ENCODE measurements at regions not wholly inside any gene's neighbourhood (a gene's known extent, or its start where the extent isn't known, plus 50 kb on each side); places are given as distances from the start of the nearest gene placed in this dataset.

DNA sequence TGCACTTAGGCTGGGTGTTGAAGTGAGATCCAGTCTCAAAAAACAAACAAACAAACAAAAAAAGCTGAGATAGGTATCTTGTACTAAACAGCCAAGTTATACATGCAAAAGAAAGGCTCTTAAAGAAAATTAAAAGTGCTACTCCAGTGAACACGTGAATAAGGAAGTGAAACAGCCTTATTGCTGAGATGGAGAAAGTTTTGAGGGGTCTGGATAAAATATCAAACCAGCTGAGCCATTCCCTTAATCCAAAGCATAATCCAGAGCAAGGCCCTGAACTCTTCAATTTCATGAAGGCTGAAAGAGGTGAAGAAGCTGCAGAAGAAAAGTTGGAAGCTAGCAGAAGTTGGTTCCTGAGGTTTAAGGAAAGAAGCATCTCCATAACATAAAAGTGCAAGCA is 360.5 kb upstream of the DAB1 start:
- Mint-ChIP-seq H3K27me3 (ENCODE audit: unreplicated experiment) (no peaks in the 10 kb centered on the region), H3K4me3 (ENCODE audit: unreplicated experiment) (no peak overlapping the region), H3K4me1 (ENCODE audit: unreplicated experiment) (no peaks in the 10 kb centered on the region), H3K9me3 (ENCODE audit: unreplicated experiment) (no peaks in the 10 kb centered on the region), H3K27ac (ENCODE audit: unreplicated experiment) (no peak overlapping the region), H3K36me3 (ENCODE audit: unreplicated experiment) (no peaks in the 10 kb centered on the region)
- no peak for DNase-seq (ENCODE audit: extremely low spot score, unreplicated experiment)
- TF ChIP-seq, protein P1, sequence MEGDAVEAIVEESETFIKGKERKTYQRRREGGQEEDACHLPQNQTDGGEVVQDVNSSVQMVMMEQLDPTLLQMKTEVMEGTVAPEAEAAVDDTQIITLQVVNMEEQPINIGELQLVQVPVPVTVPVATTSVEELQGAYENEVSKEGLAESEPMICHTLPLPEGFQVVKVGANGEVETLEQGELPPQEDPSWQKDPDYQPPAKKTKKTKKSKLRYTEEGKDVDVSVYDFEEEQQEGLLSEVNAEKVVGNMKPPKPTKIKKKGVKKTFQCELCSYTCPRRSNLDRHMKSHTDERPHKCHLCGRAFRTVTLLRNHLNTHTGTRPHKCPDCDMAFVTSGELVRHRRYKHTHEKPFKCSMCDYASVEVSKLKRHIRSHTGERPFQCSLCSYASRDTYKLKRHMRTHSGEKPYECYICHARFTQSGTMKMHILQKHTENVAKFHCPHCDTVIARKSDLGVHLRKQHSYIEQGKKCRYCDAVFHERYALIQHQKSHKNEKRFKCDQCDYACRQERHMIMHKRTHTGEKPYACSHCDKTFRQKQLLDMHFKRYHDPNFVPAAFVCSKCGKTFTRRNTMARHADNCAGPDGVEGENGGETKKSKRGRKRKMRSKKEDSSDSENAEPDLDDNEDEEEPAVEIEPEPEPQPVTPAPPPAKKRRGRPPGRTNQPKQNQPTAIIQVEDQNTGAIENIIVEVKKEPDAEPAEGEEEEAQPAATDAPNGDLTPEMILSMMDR (IDR thresholded peaks at IDR 0.05), result no peak

GRCh38 chr1:57782357-57782756 is 358.5 kb upstream of the DAB1 start:
- H3K9me3 Mint-ChIP-seq (ENCODE audit: unreplicated experiment), result no peaks in the 10 kb centered on the region
- H3K4me3 Mint-ChIP-seq (ENCODE audit: unreplicated experiment), result no peak overlapping the region
- DNase-seq (ENCODE audit: extremely low spot score, unreplicated experiment), result no peak
- no peaks in the 10 kb centered on the region for H3K36me3 Mint-ChIP-seq (ENCODE audit: unreplicated experiment)
- TF ChIP-seq, protein P1 (IDR thresholded peaks at IDR 0.05), result no peak
- H3K27me3 Mint-ChIP-seq (ENCODE audit: unreplicated experiment), result peaks cover 3% of the 10 kb centered on the region
- H3K4me1 Mint-ChIP-seq (ENCODE audit: unreplicated experiment), result no peaks in the 10 kb centered on the region
- H3K27ac Mint-ChIP-seq (ENCODE audit: unreplicated experiment), result no peak overlapping the region

GRCh38 chr1:57772580-57773195 is 348.8 kb upstream of the DAB1 start:
- H3K36me3 Mint-ChIP-seq (ENCODE audit: unreplicated experiment), result no peaks in the 10 kb centered on the region
- H3K4me3 Mint-ChIP-seq (ENCODE audit: unreplicated experiment), result no peak overlapping the region
- H3K27me3 Mint-ChIP-seq (ENCODE audit: unreplicated experiment), result peaks cover 4% of the 10 kb centered on the region
- H3K9me3 Mint-ChIP-seq (ENCODE audit: unreplicated experiment), result no peaks in the 10 kb centered on the region
- TF ChIP-seq, protein P1 (IDR thresholded peaks at IDR 0.05), result no peak
- H3K4me1 Mint-ChIP-seq (ENCODE audit: unreplicated experiment), result no peaks in the 10 kb centered on the region
- H3K27ac Mint-ChIP-seq (ENCODE audit: unreplicated experiment), result no peak overlapping the region
- DNase-seq (ENCODE audit: extremely low spot score, unreplicated experiment), result no peak

GRCh38 chr1:57770772-57771171 is 346.9 kb upstream of the DAB1 start:
- H3K4me1 Mint-ChIP-seq (ENCODE audit: unreplicated experiment), result no peaks in the 10 kb centered on the region
- no peak overlapping the region for H3K4me3 Mint-ChIP-seq (ENCODE audit: unreplicated experiment)

GRCh38 chr1:57770236-57770635 is 346.4 kb upstream of the DAB1 start:
- TF ChIP-seq, protein P1 (IDR thresholded peaks at IDR 0.05), result no peak
- no peak overlapping the region for H3K27ac Mint-ChIP-seq (ENCODE audit: unreplicated experiment)
- no peaks in the 10 kb centered on the region for H3K36me3 Mint-ChIP-seq (ENCODE audit: unreplicated experiment)
- no peaks in the 10 kb centered on the region for H3K9me3 Mint-ChIP-seq (ENCODE audit: unreplicated experiment)
- H3K4me1 Mint-ChIP-seq (ENCODE audit: unreplicated experiment), result no peaks in the 10 kb centered on the region
- H3K4me3 Mint-ChIP-seq (ENCODE audit: unreplicated experiment), result no peak overlapping the region
- no peaks in the 10 kb centered on the region for H3K27me3 Mint-ChIP-seq (ENCODE audit: unreplicated experiment)
- DNase-seq (ENCODE audit: extremely low spot score, unreplicated experiment), result no peak

More at GRCh38 chr1:57770772-57771171, 346.9 kb upstream of the DAB1 start:
- H3K27me3 Mint-ChIP-seq (ENCODE audit: unreplicated experiment), result no peaks in the 10 kb centered on the region
- H3K27ac Mint-ChIP-seq (ENCODE audit: unreplicated experiment), result no peak overlapping the region
- no peaks in the 10 kb centered on the region for H3K9me3 Mint-ChIP-seq (ENCODE audit: unreplicated experiment)
- DNase-seq (ENCODE audit: extremely low spot score, unreplicated experiment), result no peak
- TF ChIP-seq, protein P1 (IDR thresholded peaks at IDR 0.05), result peak; percentile 47
- H3K36me3 Mint-ChIP-seq (ENCODE audit: unreplicated experiment), result no peaks in the 10 kb centered on the region

Data from osteocyte (in vitro differentiated cells).